ENCODE measurements at regions not wholly inside any gene's neighbourhood (a gene's known extent, or its start where the extent isn't known, plus 50 kb on each side); places are given as distances from the start of the nearest gene placed in this dataset.

DNA sequence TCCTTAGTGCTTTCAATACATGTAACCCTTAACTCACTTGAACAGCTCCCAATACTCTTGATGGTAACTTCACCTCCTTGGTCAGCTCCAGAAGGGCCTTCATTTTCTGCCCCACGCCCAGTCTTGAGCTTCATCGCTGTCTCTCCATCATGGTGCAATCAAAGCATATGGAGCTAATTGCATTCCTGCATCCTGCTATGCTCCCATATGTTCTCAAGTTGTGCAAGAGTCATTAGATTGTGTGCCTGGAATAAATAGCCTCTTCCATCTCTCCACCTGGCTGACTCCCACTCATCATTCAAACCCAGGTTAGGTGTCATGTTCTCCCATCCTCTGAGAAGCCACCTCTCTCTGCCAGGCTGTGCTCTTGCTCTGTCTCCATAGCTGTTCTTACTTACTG, 364.5 kb upstream of the RGPD4 start:
- TF ChIP-seq, protein P1, sequence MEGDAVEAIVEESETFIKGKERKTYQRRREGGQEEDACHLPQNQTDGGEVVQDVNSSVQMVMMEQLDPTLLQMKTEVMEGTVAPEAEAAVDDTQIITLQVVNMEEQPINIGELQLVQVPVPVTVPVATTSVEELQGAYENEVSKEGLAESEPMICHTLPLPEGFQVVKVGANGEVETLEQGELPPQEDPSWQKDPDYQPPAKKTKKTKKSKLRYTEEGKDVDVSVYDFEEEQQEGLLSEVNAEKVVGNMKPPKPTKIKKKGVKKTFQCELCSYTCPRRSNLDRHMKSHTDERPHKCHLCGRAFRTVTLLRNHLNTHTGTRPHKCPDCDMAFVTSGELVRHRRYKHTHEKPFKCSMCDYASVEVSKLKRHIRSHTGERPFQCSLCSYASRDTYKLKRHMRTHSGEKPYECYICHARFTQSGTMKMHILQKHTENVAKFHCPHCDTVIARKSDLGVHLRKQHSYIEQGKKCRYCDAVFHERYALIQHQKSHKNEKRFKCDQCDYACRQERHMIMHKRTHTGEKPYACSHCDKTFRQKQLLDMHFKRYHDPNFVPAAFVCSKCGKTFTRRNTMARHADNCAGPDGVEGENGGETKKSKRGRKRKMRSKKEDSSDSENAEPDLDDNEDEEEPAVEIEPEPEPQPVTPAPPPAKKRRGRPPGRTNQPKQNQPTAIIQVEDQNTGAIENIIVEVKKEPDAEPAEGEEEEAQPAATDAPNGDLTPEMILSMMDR (IDR thresholded peaks at IDR 0.05; ENCODE audit: low read depth, low read length, poor library complexity, severe bottlenecking) = no peak
- TF ChIP-seq EZH2phosphoT487 (IDR thresholded peaks at IDR 0.05; ENCODE audit: borderline replicate concordance, low read length) = no peak
